Gastrocnemius medialis (tissue), 4 donors: ENCODE measurements at regions not wholly inside any gene's neighbourhood (a gene's known extent, or its start where the extent isn't known, plus 50 kb on each side); places are given as distances from the start of the nearest gene placed in this dataset.

Experiments used
- POLR2A ChIP-seq, 2 donors: fragments of 450-650 bp; IDR thresholded peaks; one replicate each; pipeline ENCODE4 v1.6.1; 2017; ENCODE audit warnings: antibody characterized with exemption in 2 of 2, mild to moderate bottlenecking in 2 of 2, moderate library complexity in 2 of 2
- TF ChIP-seq, protein P1 (sequence below), 5 experiments: fragments of 450-650 bp in 3 of 5; fragments of 200-600 bp in 2 of 5; sonication (generic) in 2 of 5; IDR thresholded peaks in 4 of 5; conservative IDR thresholded peaks in 1 of 5; 1 replicate in 4 of 5; 2 replicates in 1 of 5; pipeline ENCODE4 v1.5.1; 2016 to 2019; ENCODE audit warnings: antibody characterized with exemption in 5 of 5, mild to moderate bottlenecking in 3 of 5, moderate library complexity in 3 of 5

GRCh38 chr12:77401064-77401769 lies 335.8 kb upstream of the E2F7 start:
- TF ChIP-seq, protein P1, sequence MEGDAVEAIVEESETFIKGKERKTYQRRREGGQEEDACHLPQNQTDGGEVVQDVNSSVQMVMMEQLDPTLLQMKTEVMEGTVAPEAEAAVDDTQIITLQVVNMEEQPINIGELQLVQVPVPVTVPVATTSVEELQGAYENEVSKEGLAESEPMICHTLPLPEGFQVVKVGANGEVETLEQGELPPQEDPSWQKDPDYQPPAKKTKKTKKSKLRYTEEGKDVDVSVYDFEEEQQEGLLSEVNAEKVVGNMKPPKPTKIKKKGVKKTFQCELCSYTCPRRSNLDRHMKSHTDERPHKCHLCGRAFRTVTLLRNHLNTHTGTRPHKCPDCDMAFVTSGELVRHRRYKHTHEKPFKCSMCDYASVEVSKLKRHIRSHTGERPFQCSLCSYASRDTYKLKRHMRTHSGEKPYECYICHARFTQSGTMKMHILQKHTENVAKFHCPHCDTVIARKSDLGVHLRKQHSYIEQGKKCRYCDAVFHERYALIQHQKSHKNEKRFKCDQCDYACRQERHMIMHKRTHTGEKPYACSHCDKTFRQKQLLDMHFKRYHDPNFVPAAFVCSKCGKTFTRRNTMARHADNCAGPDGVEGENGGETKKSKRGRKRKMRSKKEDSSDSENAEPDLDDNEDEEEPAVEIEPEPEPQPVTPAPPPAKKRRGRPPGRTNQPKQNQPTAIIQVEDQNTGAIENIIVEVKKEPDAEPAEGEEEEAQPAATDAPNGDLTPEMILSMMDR (IDR thresholded peaks at IDR 0.05 in 4 of 5, conservative IDR thresholded peaks at IDR 0.05 in 1 of 5) = no peak
- no peak for TF ChIP-seq POLR2A (IDR thresholded peaks at IDR 0.05)
